Astrocyte (in vitro differentiated cells and primary cell): ENCODE measurements at regions not wholly inside any gene's neighbourhood (a gene's known extent, or its start where the extent isn't known, plus 50 kb on each side); places are given as distances from the start of the nearest gene placed in this dataset.

ENCODE experiments used
- EZH2 ChIP-seq: IDR thresholded peaks from 2 replicates; pipeline ENCODE4 v1.6.1; 2012; ENCODE audit warnings: mild to moderate bottlenecking, low read length, inconsistent platforms; ENCODE audit not compliant: insufficient read depth
- TF ChIP-seq, protein P1 (sequence below): IDR thresholded peaks from 2 replicates; pipeline ENCODE4 v1.5.1; 2011; ENCODE audit warnings: low read depth, mild to moderate bottlenecking, inconsistent platforms, low read length, moderate library complexity; ENCODE audit not compliant: insufficient read depth

DNA sequence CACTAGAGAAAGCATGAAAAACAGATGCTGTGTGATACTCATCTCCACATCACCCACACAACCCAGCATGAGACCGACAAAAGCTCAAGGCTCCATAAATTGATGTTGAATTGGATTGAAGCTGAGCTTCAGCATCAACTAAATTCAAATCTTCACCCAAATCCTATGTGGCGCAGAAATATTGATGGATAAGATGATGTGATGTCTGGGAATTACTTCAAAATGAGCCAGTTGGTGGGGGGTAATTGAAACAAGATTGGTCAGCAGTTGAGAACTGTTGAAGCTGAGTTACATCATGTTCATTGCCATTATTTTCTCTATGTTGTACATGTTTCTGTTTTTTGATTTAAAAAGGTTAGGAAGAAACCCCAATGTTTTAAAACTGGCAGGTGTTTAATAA lies 166.5 kb upstream of the STS start:
- TF ChIP-seq EZH2: no peak
- TF ChIP-seq, protein P1, sequence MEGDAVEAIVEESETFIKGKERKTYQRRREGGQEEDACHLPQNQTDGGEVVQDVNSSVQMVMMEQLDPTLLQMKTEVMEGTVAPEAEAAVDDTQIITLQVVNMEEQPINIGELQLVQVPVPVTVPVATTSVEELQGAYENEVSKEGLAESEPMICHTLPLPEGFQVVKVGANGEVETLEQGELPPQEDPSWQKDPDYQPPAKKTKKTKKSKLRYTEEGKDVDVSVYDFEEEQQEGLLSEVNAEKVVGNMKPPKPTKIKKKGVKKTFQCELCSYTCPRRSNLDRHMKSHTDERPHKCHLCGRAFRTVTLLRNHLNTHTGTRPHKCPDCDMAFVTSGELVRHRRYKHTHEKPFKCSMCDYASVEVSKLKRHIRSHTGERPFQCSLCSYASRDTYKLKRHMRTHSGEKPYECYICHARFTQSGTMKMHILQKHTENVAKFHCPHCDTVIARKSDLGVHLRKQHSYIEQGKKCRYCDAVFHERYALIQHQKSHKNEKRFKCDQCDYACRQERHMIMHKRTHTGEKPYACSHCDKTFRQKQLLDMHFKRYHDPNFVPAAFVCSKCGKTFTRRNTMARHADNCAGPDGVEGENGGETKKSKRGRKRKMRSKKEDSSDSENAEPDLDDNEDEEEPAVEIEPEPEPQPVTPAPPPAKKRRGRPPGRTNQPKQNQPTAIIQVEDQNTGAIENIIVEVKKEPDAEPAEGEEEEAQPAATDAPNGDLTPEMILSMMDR: no peak
